Hepatocyte (in vitro differentiated cells): ENCODE measurements at regions not wholly inside any gene's neighbourhood (a gene's known extent, or its start where the extent isn't known, plus 50 kb on each side); places are given as distances from the start of the nearest gene placed in this dataset.

Experiments used
- DNase-seq: peaks from one replicate; pipeline ENCODE4 v3.0.0-alpha.2; 2016; ENCODE audit warnings: low spot score
- H2AFZ ChIP-seq: fragments of 200-600 bp; sonication (generic); 2 replicates; pipeline ENCODE4 v1.6.0; 2016; ENCODE audit warnings: antibody characterized with exemption, mild to moderate bottlenecking
- H3K27ac ChIP-seq: fragments of 200-600 bp; sonication (generic); 2 replicates; pipeline ENCODE4 v1.5.1; 2016; ENCODE audit warnings: mild to moderate bottlenecking
- H3K27me3 ChIP-seq: fragments of 200-600 bp; sonication (generic); 2 replicates; pipeline ENCODE4 v1.6.1; 2016
- H3K36me3 ChIP-seq: fragments of 200-600 bp; sonication (generic); replicated peaks from 2 replicates; pipeline ENCODE4 v1.5.1; 2016; ENCODE audit warnings: low read depth; ENCODE audit not compliant: insufficient read depth
- H3K4me1 ChIP-seq: fragments of 200-600 bp; sonication (generic); 2 replicates; pipeline ENCODE4 v1.5.1; 2016; ENCODE audit warnings: mild to moderate bottlenecking, moderate library complexity; ENCODE audit not compliant: insufficient read depth
- H3K4me2 ChIP-seq: fragments of 200-600 bp; sonication (generic); 2 replicates; pipeline ENCODE4 v1.6.0; 2016
- H3K4me3 ChIP-seq: fragments of 200-600 bp; sonication (generic); 2 replicates; pipeline ENCODE4 v1.5.1; 2016; ENCODE audit warnings: mild to moderate bottlenecking
- H3K79me2 ChIP-seq: fragments of 200-600 bp; sonication (generic); 2 replicates; pipeline ENCODE4 v1.6.0; 2017; ENCODE audit warnings: mild to moderate bottlenecking
- H3K9me2 ChIP-seq: fragments of 200-600 bp; sonication (generic); replicated peaks from 2 replicates; pipeline ENCODE4 v1.6.0; 2017; ENCODE audit warnings: mild to moderate bottlenecking; ENCODE audit not compliant: insufficient read depth
- H3K9me3 ChIP-seq: fragments of 200-600 bp; sonication (generic); 2 replicates; pipeline ENCODE4 v1.5.1; 2016; ENCODE audit warnings: low read depth, mild to moderate bottlenecking
- H4K20me1 ChIP-seq: fragments of 200-600 bp; sonication (generic); 2 replicates; pipeline ENCODE4 v1.6.0; 2016; ENCODE audit warnings: mild to moderate bottlenecking; ENCODE audit not compliant: insufficient read depth, poor library complexity, severe bottlenecking
- CTCF ChIP-seq: fragments of 200-600 bp; sonication (generic); IDR thresholded peaks from 2 replicates; pipeline ENCODE4 v1.5.1; 2016; ENCODE audit warnings: antibody characterized with exemption, mild to moderate bottlenecking; ENCODE audit not compliant: poor library complexity
- EZH2 ChIP-seq: fragments of 200-600 bp; sonication (generic); IDR thresholded peaks from 2 replicates; pipeline ENCODE4 v1.6.1; 2016; ENCODE audit warnings: antibody characterized with exemption, mild to moderate bottlenecking, borderline replicate concordance
- EZH2phosphoT487 ChIP-seq: fragments of 200-600 bp; sonication (generic); IDR thresholded peaks from one replicate; pipeline ENCODE4 v1.6.1; 2018; ENCODE audit warnings: antibody characterized with exemption, mild to moderate bottlenecking, low read depth, moderate library complexity; ENCODE audit not compliant: unreplicated experiment, severe bottlenecking
- WGBS: methylation state at CpG from one replicate; pipeline ENCODE4 v1.1.6; 2016; ENCODE audit warnings: low lambda C conversion rate; ENCODE audit errors: missing lambda C conversion rate; 5-methylcytosine and 5-hydroxymethylcytosine counted together

- Histone ChIP-seq H3K4me3 (no peak overlapping the region), H3K9me3 (no peaks in the 10 kb centered on the region), H2AFZ (no peak overlapping the region), H3K79me2 (no peaks in the 10 kb centered on the region), H3K27ac (no peak overlapping the region), H3K4me2 (no peak overlapping the region), H3K27me3 (no peaks in the 10 kb centered on the region), H4K20me1 (no peaks in the 10 kb centered on the region), H3K9me2 (no peaks in the 10 kb centered on the region), H3K36me3 (no peaks in the 10 kb centered on the region), H3K4me1 (no peaks in the 10 kb centered on the region)
- no peak for DNase-seq
- 84% methylated on average over 7 of the region's 7 CpGs for WGBS
- TF ChIP-seq EZH2phosphoT487 (no peak), EZH2 (no peak), CTCF (no peak)
These were observed 184.8 kb downstream of the GPAM start for GRCh38 chr10:111998728-111999127.

GRCh38 chr10:111999205-111999914 lies 184.2 kb downstream of the GPAM start:
- no peaks in the 10 kb centered on the region for H3K27me3 ChIP-seq
- H3K9me3 ChIP-seq, result no peaks in the 10 kb centered on the region
- no peaks in the 10 kb centered on the region for H3K4me1 ChIP-seq
- no peak overlapping the region for H3K27ac ChIP-seq
- H3K4me2 ChIP-seq, result no peak overlapping the region
- H3K36me3 ChIP-seq, result no peaks in the 10 kb centered on the region
- no peaks in the 10 kb centered on the region for H3K9me2 ChIP-seq
- TF ChIP-seq CTCF (no peak), EZH2phosphoT487 (no peak), EZH2 (no peak)
- H2AFZ ChIP-seq, result no peak overlapping the region
- 65% methylated on average over 4 of the region's 4 CpGs for WGBS
- H4K20me1 ChIP-seq, result no peaks in the 10 kb centered on the region
- H3K4me3 ChIP-seq, result no peak overlapping the region
- no peaks in the 10 kb centered on the region for H3K79me2 ChIP-seq
- no peak for DNase-seq

GRCh38 chr10:111999915-112000302 lies 183.7 kb downstream of the GPAM start:
- H4K20me1 ChIP-seq, result no peaks in the 10 kb centered on the region
- no peaks in the 10 kb centered on the region for H3K36me3 ChIP-seq
- H3K9me2 ChIP-seq, result no peaks in the 10 kb centered on the region
- no peaks in the 10 kb centered on the region for H3K4me1 ChIP-seq
- TF ChIP-seq CTCF (no peak), EZH2 (no peak), EZH2phosphoT487 (no peak)
- WGBS, result 58% methylated on average over 3 of the region's 3 CpGs
- no peak overlapping the region for H3K4me2 ChIP-seq
- no peak for DNase-seq
- H3K4me3 ChIP-seq, result no peak overlapping the region
- no peaks in the 10 kb centered on the region for H3K27me3 ChIP-seq
- no peak overlapping the region for H3K27ac ChIP-seq
- H3K79me2 ChIP-seq, result no peaks in the 10 kb centered on the region
- H3K9me3 ChIP-seq, result no peaks in the 10 kb centered on the region
- no peak overlapping the region for H2AFZ ChIP-seq

GRCh38 chr10:112000466-112000865 lies 183.1 kb downstream of the GPAM start:
- Histone ChIP-seq H4K20me1 (no peaks in the 10 kb centered on the region), H3K27me3 (no peaks in the 10 kb centered on the region), H3K4me1 (no peaks in the 10 kb centered on the region), H3K4me2 (no peak overlapping the region), H3K9me2 (no peaks in the 10 kb centered on the region), H3K27ac (no peak overlapping the region), H3K4me3 (no peak overlapping the region), H3K79me2 (no peaks in the 10 kb centered on the region), H2AFZ (no peak overlapping the region), H3K9me3 (no peaks in the 10 kb centered on the region), H3K36me3 (no peaks in the 10 kb centered on the region)
- no peak for TF ChIP-seq CTCF
- no peak for TF ChIP-seq EZH2
- no peak for TF ChIP-seq EZH2phosphoT487
- DNase-seq, result peak; percentile 23
- WGBS, result 82% methylated on average over 2 of the region's 2 CpGs
